Ishikawa (cell line): ENCODE measurements at regions not wholly inside any gene's neighbourhood (a gene's known extent, or its start where the extent isn't known, plus 50 kb on each side); places are given as distances from the start of the nearest gene placed in this dataset.

Experiments used
- CEBPB ChIP-seq: IDR thresholded peaks from 2 replicates; pipeline ENCODE4 v1.6.1; 2012
- CREB1 ChIP-seq: IDR thresholded peaks from 2 replicates; pipeline ENCODE4 v1.6.1; 2012; ENCODE audit warnings: low read depth
- EGR1 ChIP-seq: IDR thresholded peaks from 2 replicates; pipeline ENCODE4 v1.6.1; 2012
- EP300 ChIP-seq: IDR thresholded peaks from 2 replicates; pipeline ENCODE4 v1.6.1; 2012; ENCODE audit warnings: borderline replicate concordance
- FOXM1 ChIP-seq: IDR thresholded peaks from 2 replicates; pipeline ENCODE4 v1.6.1; 2012; ENCODE audit warnings: low read depth, borderline replicate concordance
- MAX ChIP-seq: IDR thresholded peaks from 2 replicates; pipeline ENCODE4 v1.6.1; 2012
- NFIC ChIP-seq: IDR thresholded peaks from 2 replicates; pipeline ENCODE4 v1.6.1; 2012
- RAD21 ChIP-seq: IDR thresholded peaks from 2 replicates; pipeline ENCODE4 v1.6.1; 2012; ENCODE audit warnings: low read depth
- TAF1 ChIP-seq: IDR thresholded peaks from 2 replicates; pipeline ENCODE4 v1.6.1; 2012; ENCODE audit warnings: low read depth, mild to moderate bottlenecking
- TCF12 ChIP-seq: IDR thresholded peaks from 2 replicates; pipeline ENCODE4 v1.6.1; 2012; ENCODE audit warnings: low read depth
- TEAD4 ChIP-seq: IDR thresholded peaks from 2 replicates; pipeline ENCODE4 v1.6.1; 2012
- YY1 ChIP-seq: IDR thresholded peaks from 2 replicates; pipeline ENCODE4 v1.6.1; 2012; ENCODE audit warnings: low read depth
- ZBTB7A ChIP-seq: IDR thresholded peaks from 2 replicates; pipeline ENCODE4 v1.6.1; 2012; ENCODE audit warnings: low read depth
- TF ChIP-seq, protein P1 (sequence below): IDR thresholded peaks from 2 replicates; pipeline ENCODE4 v1.6.1; 2012
- TF ChIP-seq, protein P2 (sequence below): IDR thresholded peaks from 2 replicates; pipeline ENCODE4 v1.6.1; 2012; ENCODE audit warnings: low read depth, mild to moderate bottlenecking

DNA sequence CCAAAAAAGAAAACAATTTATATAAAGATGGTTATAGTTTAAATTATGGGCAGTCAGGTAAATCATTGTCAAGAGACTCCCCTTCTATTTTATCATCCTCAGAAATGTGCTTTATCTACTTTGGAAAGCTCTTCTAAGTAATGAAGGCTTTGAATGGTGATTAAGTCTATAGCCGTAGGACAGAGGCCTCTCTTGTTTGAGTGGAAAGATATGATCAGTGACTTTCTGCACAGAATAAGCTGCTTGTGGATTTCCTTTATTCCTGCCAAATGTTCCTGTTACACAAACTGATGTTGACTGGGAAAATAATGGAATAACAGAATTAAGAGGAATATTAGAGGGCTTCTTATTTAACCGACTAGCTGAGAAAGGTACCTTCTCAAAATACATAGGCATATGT is 174.6 kb upstream of the IVNS1ABP start:
- TF ChIP-seq RAD21 (no peak), EP300 (no peak), CREB1 (no peak), YY1 (no peak), TEAD4 (no peak), NFIC (no peak), CEBPB (no peak), EGR1 (no peak), MAX (no peak), TCF12 (no peak), FOXM1 (no peak), ZBTB7A (no peak), TAF1 (no peak)
- TF ChIP-seq, protein P1, sequence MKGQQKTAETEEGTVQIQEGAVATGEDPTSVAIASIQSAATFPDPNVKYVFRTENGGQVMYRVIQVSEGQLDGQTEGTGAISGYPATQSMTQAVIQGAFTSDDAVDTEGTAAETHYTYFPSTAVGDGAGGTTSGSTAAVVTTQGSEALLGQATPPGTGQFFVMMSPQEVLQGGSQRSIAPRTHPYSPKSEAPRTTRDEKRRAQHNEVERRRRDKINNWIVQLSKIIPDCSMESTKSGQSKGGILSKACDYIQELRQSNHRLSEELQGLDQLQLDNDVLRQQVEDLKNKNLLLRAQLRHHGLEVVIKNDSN, result no peak
- TF ChIP-seq, protein P2, sequence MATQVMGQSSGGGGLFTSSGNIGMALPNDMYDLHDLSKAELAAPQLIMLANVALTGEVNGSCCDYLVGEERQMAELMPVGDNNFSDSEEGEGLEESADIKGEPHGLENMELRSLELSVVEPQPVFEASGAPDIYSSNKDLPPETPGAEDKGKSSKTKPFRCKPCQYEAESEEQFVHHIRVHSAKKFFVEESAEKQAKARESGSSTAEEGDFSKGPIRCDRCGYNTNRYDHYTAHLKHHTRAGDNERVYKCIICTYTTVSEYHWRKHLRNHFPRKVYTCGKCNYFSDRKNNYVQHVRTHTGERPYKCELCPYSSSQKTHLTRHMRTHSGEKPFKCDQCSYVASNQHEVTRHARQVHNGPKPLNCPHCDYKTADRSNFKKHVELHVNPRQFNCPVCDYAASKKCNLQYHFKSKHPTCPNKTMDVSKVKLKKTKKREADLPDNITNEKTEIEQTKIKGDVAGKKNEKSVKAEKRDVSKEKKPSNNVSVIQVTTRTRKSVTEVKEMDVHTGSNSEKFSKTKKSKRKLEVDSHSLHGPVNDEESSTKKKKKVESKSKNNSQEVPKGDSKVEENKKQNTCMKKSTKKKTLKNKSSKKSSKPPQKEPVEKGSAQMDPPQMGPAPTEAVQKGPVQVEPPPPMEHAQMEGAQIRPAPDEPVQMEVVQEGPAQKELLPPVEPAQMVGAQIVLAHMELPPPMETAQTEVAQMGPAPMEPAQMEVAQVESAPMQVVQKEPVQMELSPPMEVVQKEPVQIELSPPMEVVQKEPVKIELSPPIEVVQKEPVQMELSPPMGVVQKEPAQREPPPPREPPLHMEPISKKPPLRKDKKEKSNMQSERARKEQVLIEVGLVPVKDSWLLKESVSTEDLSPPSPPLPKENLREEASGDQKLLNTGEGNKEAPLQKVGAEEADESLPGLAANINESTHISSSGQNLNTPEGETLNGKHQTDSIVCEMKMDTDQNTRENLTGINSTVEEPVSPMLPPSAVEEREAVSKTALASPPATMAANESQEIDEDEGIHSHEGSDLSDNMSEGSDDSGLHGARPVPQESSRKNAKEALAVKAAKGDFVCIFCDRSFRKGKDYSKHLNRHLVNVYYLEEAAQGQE, result no peak

GRCh38 chr1:185490924-185491323 is 173.9 kb upstream of the IVNS1ABP start:
- no peak for TF ChIP-seq NFIC
- TF ChIP-seq TCF12, result no peak
- TF ChIP-seq RAD21, result no peak
- no peak for TF ChIP-seq CREB1
- TF ChIP-seq EP300, result no peak
- TF ChIP-seq CEBPB, result no peak
- TF ChIP-seq, protein P2, result no peak
- TF ChIP-seq YY1, result no peak
- no peak for TF ChIP-seq TAF1
- TF ChIP-seq ZBTB7A, result no peak
- TF ChIP-seq FOXM1, result no peak
- no peak for TF ChIP-seq MAX
- TF ChIP-seq, protein P1, result no peak
- TF ChIP-seq EGR1, result no peak
- TF ChIP-seq TEAD4, result no peak

DNA sequence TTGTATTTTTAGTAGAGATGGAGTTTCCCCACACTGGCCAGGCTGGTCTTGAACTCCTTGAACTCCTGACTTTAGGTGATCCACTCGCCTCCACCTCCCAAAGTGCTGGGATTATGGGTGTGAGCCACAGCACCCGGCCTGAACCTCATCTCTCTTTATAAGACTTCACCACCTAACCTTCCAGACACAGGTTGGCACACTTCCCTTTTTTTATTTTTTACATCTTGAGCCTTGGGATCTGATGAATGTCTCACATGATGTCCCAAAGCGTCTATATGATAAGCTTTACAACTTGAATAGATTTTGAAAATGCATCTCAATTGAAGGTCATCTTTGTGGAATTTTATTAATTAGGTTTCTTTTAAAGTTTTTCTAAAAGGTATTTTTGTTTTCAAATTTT is 172.4 kb upstream of the IVNS1ABP start:
- TF ChIP-seq NFIC, result no peak
- TF ChIP-seq TCF12, result no peak
- TF ChIP-seq RAD21, result no peak
- no peak for TF ChIP-seq CREB1
- no peak for TF ChIP-seq TAF1
- TF ChIP-seq EP300, result no peak
- no peak for TF ChIP-seq FOXM1
- no peak for TF ChIP-seq TEAD4
- TF ChIP-seq, protein P1, result no peak
- no peak for TF ChIP-seq MAX
- TF ChIP-seq ZBTB7A, result no peak
- no peak for TF ChIP-seq CEBPB
- TF ChIP-seq YY1, result no peak
- no peak for TF ChIP-seq EGR1
- TF ChIP-seq, protein P2, result no peak

GRCh38 chr1:185488808-185489207 is 171.8 kb upstream of the IVNS1ABP start:
- TF ChIP-seq CEBPB (no peak), CREB1 (no peak), EP300 (no peak), NFIC (no peak), FOXM1 (no peak), EGR1 (no peak), TEAD4 (no peak), TAF1 (no peak), TCF12 (no peak), MAX (no peak)
- TF ChIP-seq, protein P1, result no peak
- TF ChIP-seq, protein P2, result no peak
